Smooth muscle cell (in vitro differentiated cells): ENCODE measurements at regions not wholly inside any gene's neighbourhood (a gene's known extent, or its start where the extent isn't known, plus 50 kb on each side); places are given as distances from the start of the nearest gene placed in this dataset.
A peak's percentile ranks its signal among the peaks of the same experiment; 100 is the strongest.

Source experiments
- DNase-seq: peaks from one replicate; lab custom pipeline; 2025; ENCODE audit not compliant: unreplicated experiment; lab: John Stamatoyannopoulos, UW
- H2AFZ ChIP-seq: fragments of 200-600 bp; sonication (generic); 2 replicates; pipeline ENCODE4 v1.6.0; 2016; ENCODE audit warnings: antibody characterized with exemption, low read depth, mild to moderate bottlenecking
- H3F3A ChIP-seq: fragments of 200-600 bp; sonication (generic); 2 replicates; pipeline ENCODE4 v1.6.0; 2017; ENCODE audit warnings: antibody characterized with exemption, low read depth
- H3K27ac ChIP-seq: fragments of 200-600 bp; sonication (generic); 2 replicates; pipeline ENCODE4 v1.5.1; 2016; ENCODE audit warnings: low read depth, mild to moderate bottlenecking
- H3K27me3 ChIP-seq: fragments of 200-600 bp; sonication (generic); 2 replicates; pipeline ENCODE4 v1.6.1; 2016; ENCODE audit warnings: low read depth, mild to moderate bottlenecking
- H3K36me3 ChIP-seq: fragments of 200-600 bp; sonication (generic); 2 replicates; pipeline ENCODE4 v1.5.1; 2016; ENCODE audit warnings: low read depth
- H3K4me1 ChIP-seq: fragments of 200-600 bp; sonication (generic); 2 replicates; pipeline ENCODE4 v1.5.1; 2016; ENCODE audit warnings: low read depth
- H3K4me2 ChIP-seq: fragments of 200-600 bp; sonication (generic); 2 replicates; pipeline ENCODE4 v1.6.0; 2016; ENCODE audit warnings: mild to moderate bottlenecking
- H3K4me3 ChIP-seq: fragments of 200-600 bp; sonication (generic); 2 replicates; pipeline ENCODE4 v1.5.1; 2016; ENCODE audit warnings: mild to moderate bottlenecking
- H3K79me2 ChIP-seq: fragments of 200-600 bp; sonication (generic); 2 replicates; pipeline ENCODE4 v1.6.0; 2016; ENCODE audit warnings: low read depth, mild to moderate bottlenecking
- H3K9ac ChIP-seq: fragments of 200-600 bp; sonication (generic); 2 replicates; pipeline ENCODE4 v1.6.0; 2016; ENCODE audit warnings: low read depth
- H3K9me3 ChIP-seq: fragments of 200-600 bp; sonication (generic); replicated peaks from 2 replicates; pipeline ENCODE4 v1.5.1; 2016; ENCODE audit warnings: low read depth
- H4K20me1 ChIP-seq: fragments of 200-600 bp; sonication (generic); 2 replicates; pipeline ENCODE4 v1.6.0; 2016; ENCODE audit warnings: low read depth
- CTCF ChIP-seq: fragments of 200-600 bp; sonication (generic); IDR thresholded peaks from 2 replicates; pipeline ENCODE4 v1.5.1; 2017; ENCODE audit warnings: borderline replicate concordance, mild to moderate bottlenecking, antibody characterized with exemption; ENCODE audit not compliant: insufficient read depth, poor library complexity, severe bottlenecking
- WGBS: methylation state at CpG from one replicate; pipeline ENCODE4 v1.1.7; 2016; ENCODE audit warnings: low lambda C conversion rate; 5-methylcytosine and 5-hydroxymethylcytosine counted together

- 48% methylated on average over 3 of the region's 3 CpGs for WGBS
- Histone ChIP-seq H3K27ac (peak overlapping the region; percentile 12), H3K9ac (no peak overlapping the region), H3K27me3 (no peaks in the 10 kb centered on the region), H4K20me1 (no peaks in the 10 kb centered on the region), H3K4me3 (no peak overlapping the region), H3K36me3 (no peaks in the 10 kb centered on the region), H3F3A (peaks cover 12% of the 10 kb centered on the region), H3K79me2 (no peaks in the 10 kb centered on the region), H3K4me2 (no peak overlapping the region), H2AFZ (no peak overlapping the region), H3K4me1 (peaks cover 12% of the 10 kb centered on the region), H3K9me3 (no peaks in the 10 kb centered on the region)
- no peak for TF ChIP-seq CTCF
- no peak for DNase-seq
These were observed 549.2 kb upstream of the TBL1XR1 start for GRCh38 chr3:177746337-177746933.

DNA sequence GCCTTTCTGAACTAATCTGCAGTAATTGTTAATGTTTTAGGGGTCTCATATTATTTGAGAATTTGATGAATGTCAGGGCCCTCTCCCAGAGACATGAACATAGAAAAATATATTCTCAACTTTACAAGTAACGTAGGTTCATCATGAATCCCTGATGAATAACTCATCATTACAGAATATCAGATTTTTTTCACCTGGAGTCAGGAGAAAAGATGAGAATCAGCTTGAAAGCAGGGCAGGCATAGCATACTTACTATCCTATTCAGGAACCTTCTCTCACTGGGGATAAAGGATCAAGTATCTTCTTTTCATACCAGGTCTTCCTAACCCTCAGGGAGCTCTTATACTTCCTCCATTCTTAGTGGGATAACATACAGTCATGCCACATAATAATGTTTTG is 552.6 kb upstream of the TBL1XR1 start:
- Histone ChIP-seq H3K27ac (no peak overlapping the region), H3K36me3 (no peaks in the 10 kb centered on the region), H3F3A (peaks cover 12% of the 10 kb centered on the region)

DNA sequence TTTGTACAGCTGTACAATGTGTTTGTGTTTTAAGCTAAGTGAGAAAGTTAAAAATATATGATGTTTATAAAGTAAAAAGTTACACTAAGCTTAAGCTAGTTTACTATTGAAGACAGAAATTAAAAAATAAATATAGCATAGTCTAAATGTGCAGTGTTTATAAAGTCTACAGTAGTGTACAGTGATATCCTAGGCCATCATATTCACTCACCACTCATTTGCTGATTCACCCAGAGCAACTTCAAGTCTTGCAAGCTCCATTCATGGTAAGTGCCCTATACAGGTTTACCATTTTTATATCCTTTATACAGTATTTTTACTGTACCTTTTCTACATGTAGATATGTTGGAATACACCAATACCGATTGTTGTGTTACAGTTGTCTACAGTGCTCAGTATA is 553.2 kb upstream of the TBL1XR1 start:
- WGBS = 97% methylated on average over 1 of the region's 1 CpG
- peaks cover 12% of the 10 kb centered on the region for H3K4me1 ChIP-seq

More for the DNA sequence above, 552.6 kb upstream of the TBL1XR1 start:
- Histone ChIP-seq H3K79me2 (no peaks in the 10 kb centered on the region), H3K27me3 (no peaks in the 10 kb centered on the region), H3K9ac (no peak overlapping the region), H4K20me1 (no peaks in the 10 kb centered on the region), H3K4me2 (no peak overlapping the region), H2AFZ (no peak overlapping the region), H3K4me1 (peaks cover 12% of the 10 kb centered on the region), H3K4me3 (no peak overlapping the region), H3K9me3 (no peaks in the 10 kb centered on the region)
- no peak for DNase-seq
- 100% methylated on average over 1 of the region's 1 CpG for WGBS
- TF ChIP-seq CTCF = no peak

More for the DNA sequence above, 553.2 kb upstream of the TBL1XR1 start:
- H3K79me2 ChIP-seq = no peaks in the 10 kb centered on the region
- H3K36me3 ChIP-seq = no peaks in the 10 kb centered on the region
- no peak for TF ChIP-seq CTCF
- H3K27me3 ChIP-seq = no peaks in the 10 kb centered on the region
- no peak overlapping the region for H2AFZ ChIP-seq
- H3K9me3 ChIP-seq = no peaks in the 10 kb centered on the region
- H3F3A ChIP-seq = peaks cover 7% of the 10 kb centered on the region
- no peak overlapping the region for H3K4me3 ChIP-seq
- H3K9ac ChIP-seq = no peak overlapping the region
- H3K4me2 ChIP-seq = no peak overlapping the region
- H4K20me1 ChIP-seq = no peaks in the 10 kb centered on the region
- no peak for DNase-seq
- H3K27ac ChIP-seq = no peak overlapping the region
